ENCODE measurements at regions not wholly inside any gene's neighbourhood (a gene's known extent, or its start where the extent isn't known, plus 50 kb on each side); places are given as distances from the start of the nearest gene placed in this dataset.

DNA sequence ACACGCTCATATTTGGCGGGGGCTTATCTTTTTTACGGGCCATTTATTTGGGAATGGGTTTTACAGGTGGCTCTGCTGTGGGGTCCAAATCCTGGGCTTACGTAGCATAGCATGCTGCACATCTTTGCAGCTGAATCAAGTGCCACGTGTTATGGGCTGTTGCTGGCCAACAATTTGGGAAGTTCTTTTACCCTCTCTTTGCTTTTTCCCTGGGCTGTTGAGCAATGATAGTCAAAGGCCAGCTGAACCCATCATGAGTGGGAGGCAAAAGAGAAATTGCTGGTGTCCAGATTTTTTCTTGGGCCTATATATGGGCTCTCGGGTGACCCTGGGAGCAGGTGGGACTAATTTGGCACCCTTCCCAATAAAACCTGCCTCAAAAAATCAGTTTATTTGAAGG, 209.3 kb upstream of the SATB1 start:
- no peak for DNase-seq (ENCODE audit: low read depth in 2 of 2)

DNA sequence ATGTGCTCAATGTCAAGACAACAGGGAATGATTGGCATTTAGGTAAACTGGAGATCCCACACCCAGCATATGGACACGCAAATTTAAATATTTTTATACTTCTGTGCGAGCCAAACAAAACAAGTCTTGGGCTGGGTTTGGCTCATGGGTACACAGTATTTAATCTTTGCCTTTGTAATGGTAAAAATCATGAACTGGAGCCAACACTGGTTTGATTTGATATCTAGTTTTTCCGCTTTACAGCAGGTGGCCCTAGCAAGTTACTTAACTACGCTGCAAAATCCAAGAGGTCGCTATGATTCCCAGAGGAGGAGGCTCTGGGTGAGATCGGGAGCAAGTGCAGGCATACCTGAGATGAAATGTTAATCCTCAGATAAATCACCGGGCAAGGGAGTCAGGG, 207.9 kb upstream of the SATB1 start:
- no peak for DNase-seq (ENCODE audit: low read depth in 2 of 2)

DNA sequence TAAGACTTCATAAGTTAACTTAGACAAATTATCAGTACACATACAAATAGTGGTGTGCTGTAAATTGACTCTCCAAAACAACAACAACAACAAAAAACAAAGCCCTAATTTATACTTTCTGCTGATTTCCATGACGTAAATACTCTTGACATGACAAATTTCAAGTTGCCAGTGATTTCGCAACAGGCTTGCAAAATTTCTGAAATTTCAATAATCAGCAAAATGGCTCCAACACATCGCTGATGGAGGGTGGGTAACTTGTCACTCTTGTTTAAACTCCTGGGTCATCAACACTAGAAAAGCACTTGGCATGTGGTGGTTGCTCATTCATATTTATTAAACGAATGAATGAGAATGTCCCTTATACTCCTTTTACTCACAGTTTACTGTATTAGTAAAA, 205.2 kb upstream of the SATB1 start:
- no peak for DNase-seq (ENCODE audit: low read depth in 2 of 2)

DNA sequence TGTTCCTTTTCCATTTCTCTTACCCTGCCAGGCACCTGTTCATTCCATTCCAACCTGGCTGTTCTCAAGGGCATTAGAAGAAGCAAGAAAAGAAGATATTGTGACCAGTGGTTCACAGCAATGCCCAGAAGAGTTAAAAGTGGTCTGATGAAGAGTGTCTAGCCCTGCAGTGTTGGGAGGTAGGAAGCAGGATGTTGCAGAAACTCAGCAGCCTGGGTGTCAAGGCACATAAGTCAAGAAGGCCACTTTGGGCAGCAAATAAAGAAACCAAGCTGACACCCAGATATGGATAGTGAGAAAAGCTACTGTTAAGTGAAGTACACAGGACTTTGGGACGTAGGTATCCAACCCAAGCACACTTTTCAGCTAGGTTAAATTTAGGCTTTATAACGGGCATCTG, 199.9 kb upstream of the SATB1 start:
- DNase-seq (ENCODE audit: low read depth in 2 of 2): no peak

DNA sequence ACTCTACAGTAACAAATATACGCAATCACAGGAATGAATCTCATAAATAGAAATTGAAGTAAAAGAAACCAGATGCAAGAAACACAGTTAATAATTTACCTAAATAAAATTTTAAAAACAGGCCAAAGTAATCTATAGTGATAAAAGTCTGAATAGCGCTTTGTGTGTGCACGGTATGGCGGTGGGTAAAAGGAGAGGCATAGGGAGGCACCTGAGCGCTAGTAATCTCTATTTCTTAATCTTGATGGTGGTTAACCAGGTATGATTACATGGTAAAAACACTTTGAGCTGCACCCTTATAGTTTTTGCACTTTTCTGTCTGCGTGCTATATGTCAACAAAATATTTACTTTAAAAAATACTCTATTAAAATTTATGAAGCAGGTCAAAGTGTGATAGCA, 198.1 kb upstream of the SATB1 start:
- no peak for DNase-seq (ENCODE audit: low read depth in 2 of 2)

DNA sequence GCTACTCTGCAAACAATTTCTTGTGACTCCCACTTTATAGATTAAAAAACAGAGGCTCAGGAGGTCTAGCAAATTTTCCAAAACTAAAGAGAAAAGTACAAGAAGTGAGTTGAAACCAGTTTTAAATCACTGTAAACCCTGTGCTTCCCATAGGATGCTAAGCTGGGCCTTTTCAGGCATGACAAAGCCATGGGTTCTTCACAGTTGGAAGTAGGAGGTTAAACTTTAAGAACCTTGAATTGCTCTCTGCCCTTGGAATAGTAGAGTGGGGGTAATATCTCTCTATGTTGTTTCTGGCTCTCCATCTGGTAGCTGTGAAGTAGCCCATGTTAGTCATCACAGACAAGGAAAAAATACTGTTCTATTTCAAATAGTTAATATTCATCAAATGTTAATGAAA, 193.6 kb upstream of the SATB1 start:
- DNase-seq (ENCODE audit: low read depth in 2 of 2): no peak

DNA sequence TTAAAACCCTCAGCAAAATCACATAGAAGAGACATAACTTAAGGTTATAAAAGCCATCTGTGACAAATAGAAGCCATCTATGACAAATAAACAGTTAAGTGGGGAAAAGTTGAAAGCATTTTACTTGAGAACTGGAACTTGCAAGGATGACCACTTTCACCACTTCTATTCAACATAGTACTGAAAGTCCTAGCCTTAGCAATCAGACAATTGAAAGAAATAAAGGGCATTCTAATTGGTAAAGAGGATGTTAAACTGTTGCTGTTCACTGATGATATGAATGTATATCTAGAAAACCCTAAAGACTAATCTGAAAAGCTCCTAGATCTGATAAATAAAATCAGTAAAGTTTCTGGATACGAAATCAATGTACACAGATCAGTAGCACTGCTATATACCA, 186.9 kb upstream of the SATB1 start:
- DNase-seq (ENCODE audit: low read depth in 2 of 2): no peak

DNA sequence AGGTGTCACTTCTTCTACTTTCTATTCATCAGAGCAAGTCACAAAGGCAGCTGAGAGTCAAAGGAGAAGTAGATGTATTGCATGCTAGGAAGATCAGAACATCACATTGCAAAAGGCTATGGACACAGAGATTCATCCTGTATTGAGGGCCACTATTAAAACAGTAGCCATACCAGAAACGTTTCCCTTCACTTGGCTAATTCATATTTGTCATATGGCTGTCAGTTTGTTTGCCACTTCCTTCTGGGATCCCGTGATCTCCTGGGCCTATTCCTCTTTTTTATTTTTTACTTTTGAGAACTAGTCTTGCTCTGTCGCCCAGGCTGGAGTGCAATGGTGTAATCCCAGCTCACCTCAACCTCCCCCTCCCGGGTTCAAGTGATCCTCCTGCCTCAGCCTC, 184.0 kb upstream of the SATB1 start:
- DNase-seq (ENCODE audit: low read depth in 2 of 2): no peak

DNA sequence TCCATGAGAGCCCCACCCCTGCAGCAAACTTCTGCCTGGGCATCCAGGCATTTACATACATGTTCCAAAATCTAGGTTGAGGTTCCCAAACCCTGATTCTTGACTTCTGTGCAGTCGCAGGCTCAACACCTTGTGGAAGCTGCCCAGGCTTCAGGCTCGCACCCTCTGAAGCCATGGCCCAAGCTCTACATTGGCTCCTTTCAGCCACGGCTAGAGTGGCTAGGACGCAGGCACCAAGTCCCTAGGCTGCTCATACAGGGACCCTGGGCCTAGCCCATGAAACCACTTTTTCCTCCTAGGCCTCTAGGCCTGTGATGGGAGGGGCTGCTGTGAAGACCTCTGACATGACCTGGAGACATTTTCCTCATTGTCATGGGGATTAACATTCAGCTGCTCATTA, 172.8 kb upstream of the SATB1 start:
- no peak for DNase-seq (ENCODE audit: low read depth in 2 of 2)

DNA sequence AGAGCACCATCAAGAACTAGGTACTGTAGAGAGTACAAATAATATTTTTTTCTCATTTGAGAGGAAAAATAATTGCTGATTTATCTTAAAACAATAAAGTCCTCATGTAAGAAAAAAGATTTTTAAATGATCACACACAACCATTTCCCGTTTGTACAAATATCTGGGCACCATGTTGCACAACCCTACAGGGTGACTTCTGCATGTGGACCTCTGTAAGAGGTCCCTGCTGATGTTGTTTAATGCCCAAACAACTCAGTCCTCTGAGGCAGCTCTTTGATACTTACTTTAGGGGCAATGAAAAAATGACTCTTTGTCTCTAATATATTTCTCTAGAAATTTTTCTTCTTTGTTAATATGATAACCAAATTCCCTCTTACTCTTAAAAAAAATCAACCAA, 168.1 kb upstream of the SATB1 start:
- DNase-seq (ENCODE audit: low read depth in 2 of 2): no peak

DNA sequence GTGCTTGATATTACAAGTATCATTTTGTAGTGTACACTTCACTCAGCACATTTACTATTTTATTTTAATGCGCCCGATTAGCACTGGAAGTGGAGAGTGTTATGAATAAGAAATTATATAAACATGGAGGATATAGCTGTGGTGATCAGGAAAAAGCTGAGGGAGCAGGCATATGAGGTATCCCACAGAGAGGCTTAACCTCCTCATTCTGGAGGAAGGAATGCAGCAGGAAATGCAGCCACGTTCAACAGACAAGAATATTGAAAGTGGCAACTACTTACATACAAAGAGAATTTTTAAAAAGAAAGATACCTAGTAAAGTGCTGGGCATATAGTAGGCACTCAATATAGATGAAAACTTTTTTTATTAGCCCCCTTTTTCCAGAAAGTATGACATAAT, 166.0 kb upstream of the SATB1 start:
- DNase-seq (ENCODE audit: low read depth in 2 of 2): no peak

DNA sequence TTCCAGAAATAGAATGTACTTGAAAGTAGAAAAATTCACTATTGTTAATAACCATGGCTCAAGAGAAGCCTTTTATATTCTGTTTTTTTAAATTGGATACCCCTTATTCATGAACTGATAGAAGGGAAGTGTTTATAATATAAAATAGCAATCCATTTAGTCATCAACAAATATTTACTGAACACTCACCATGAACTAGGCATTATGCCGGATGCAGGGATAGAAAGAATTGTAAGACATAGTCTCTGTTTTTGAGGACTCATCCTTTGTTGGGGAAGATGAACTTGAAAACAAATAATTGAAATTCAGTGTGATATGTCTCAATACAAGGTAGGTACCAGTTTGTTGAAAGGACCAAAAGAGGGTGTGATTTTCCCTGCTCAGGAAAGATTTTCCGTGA, 160.9 kb upstream of the SATB1 start:
- DNase-seq (ENCODE audit: low read depth in 2 of 2): no peak

DNA sequence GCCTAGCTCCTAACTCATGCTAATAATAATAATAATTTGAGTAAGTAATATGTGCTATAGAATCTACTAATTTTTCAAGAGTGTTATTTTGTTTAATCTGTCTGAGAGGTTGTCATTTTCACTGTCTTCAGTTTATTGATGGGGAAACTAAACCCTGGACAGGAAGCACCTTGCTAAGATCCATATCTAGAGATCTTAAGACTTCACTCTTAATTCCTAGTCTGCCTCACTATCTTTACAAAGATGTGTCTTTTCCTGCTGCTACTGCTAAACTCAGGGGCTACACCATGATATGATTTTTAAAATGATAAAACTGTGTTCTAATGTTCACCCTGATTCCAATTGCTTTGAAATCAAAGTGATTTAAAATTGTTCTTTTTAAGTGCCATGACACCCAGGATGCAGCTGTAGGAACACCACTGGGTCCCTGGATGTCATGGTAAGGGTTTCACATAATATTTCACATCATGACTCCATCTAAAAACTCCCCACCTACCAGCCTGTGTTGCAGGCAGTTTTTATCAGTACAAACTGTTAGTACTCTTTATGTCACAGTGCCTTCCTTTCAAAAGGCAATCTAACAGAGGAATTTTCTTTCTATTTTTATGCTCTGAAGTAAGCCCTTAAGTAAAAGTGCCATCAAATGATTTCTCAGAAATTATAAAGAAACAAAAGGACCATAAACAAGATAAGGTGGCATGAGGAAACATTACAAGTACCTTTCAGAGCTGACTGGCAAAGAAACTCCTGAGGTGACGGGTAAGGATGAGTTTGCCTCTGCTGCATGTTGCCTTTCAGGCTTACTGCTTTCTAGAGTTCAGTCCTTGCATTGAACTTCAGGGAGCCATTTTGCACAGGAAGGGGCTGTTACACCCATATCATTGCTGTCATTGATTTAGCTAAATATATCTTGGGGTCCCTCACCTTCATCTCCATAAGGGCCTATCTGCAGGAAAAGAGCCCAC, 160.1 kb upstream of the SATB1 start:
- DNase-seq (ENCODE audit: low read depth in 2 of 2): no peak

DNA sequence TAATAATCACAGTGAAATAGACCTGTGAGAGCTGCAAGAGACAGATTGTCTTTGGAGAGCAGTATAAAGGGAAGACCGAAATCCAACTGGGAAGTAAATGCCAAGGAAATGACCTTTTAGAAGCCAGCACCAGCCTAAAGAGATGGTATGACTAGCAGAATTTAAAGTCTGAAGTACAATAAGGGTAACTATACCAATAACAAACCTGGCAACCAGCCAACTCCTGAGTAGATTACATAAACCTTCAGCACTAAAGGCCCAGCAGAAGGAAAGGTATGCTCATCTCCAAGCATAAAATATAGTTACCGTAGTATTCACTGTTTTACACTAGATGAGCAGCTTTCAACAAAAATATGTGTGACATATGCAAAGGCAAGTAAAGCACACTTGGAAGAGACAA, 155.1 kb upstream of the SATB1 start:
- no peak for DNase-seq (ENCODE audit: low read depth in 2 of 2)

DNA sequence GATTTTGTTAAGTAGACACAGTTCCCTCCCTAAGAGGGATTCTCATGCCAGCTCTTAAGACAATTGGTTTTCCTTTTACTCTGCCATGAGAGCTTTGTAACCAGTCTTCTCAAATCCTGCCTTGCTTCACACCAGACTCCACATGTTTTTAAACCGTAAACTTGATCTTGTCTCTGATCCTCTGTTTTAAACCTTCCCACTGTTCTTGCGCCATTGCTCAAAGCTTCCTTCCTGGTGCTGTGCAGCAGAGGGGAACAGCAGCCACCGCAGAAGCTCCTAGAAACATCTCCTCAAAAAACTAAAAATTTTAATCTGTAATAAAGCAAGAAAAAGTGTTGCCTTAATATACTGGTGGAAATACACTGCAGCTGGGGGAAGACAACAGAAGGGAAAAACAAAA, 154.5 kb upstream of the SATB1 start:
- no peak for DNase-seq (ENCODE audit: low read depth in 2 of 2)

DNA sequence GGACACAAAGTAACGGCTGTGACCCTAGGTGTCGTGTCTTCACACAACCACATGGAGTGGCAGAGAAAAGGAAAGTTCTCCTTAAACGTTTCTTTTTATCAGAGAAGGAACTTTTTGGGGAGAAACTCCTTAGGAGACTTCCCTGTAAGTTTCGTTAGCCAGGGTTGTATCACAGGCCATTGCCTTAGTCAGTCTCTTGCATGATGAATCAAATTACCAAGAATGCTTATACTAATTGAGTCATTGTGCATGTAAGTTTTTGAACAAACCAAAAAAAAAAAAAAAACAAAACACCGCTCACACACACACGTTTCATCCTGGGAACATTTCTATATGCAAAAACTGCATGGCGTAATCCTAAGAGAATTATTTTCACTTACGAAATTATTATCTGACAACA, 150.4 kb upstream of the SATB1 start:
- DNase-seq (ENCODE audit: low read depth in 2 of 2): no peak

DNA sequence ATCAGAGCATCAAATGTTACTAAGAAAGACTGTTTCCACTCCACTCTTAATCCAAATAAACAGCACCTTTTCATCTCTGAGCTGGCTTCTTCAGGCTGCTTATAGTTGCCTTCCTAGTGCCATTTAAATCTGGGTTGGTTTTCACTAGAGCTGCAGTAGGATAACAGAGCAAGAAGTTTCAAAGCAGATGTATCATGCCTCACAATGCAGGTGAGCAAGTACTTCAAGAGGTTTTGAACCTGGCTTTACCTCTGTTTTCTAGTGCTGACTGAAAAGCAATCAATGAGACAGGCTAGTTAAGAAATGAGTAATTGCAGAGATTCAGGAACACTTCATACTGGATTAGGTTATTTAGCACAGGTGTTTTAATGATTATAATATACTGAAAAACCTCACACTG, 147.7 kb upstream of the SATB1 start:
- no peak for DNase-seq (ENCODE audit: low read depth in 2 of 2)

DNA sequence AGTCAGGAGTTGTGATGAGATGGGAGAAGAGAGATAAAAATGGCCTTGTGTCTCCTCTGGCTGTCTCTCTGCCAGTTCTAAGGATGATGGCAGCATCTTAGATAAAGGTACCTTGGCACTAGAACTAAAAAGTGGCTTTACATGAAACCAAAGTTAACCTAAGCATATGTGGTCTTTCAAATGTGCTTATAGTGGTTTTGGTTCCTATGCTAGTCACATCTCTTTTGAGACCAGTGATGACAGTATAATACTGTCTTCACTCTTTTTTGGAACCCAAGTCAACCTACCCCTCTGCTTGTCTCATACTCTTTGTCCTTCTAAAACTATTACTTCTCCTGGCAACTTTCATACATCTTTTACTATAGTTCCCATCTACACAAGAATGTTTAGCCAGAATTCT, 142.2 kb upstream of the SATB1 start:
- no peak for DNase-seq (ENCODE audit: low read depth in 2 of 2)

DNA sequence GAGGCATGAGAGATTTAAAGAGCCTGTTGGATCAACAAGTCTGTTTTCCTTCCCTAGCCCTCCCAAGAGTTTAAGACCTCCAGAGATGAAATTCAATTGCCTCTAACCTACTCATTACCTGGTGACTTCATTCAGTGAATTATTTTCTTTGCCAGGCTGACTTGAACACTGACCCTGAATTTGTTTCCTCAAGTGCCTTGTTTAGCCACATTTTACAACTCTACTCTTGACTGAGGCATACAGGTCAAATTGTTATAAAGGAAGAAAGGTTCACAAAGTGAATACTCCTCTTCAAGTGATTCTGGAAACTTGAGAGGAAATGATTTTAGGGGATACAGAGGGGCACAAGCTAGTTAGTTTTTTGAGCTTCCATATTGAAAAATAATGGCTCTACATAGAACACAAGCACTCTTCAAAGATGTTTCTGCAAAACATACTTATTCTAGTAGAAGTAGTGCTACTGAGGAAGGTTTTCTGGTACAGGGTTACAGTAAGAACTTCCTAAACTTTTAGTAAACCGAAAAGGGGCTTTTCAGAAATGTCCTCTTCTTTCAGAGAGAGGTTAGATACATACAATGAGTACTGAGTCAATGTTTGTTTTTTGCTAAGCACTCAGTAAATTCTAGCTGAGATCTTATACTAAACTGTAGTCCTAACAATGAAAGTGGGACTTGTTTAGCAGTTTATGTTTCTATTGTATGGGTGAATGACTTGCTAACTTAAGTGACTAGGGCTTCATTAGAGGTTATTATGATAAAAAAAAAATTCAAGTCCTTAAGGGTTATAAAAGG, 137.4 kb upstream of the SATB1 start:
- DNase-seq (ENCODE audit: low read depth in 2 of 2): no peak

DNA sequence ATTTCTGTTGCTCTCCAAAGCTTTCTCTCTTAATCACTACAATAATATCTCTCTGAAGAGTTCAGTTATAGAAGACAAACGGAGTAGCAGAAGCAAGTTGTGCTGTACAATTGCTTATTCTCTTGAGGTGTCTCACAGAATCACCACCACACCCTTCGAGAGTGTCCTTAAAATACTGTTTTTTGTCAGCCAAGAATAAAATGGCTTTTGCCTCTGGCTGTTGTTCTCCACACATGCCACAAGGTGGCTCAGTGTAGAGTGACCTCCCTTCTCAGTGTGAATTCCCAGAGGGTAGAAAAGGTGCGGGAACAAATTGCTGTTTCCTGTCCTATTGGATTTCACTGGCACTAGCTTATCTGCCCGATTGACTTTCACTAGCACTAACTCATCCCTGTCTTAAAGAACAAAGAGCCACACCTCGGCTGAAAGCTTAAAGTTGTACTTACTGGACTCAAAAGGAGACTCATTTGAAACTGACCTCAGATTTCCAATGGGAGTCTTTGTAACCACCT, 134.2 kb upstream of the SATB1 start:
- peak; percentile 3 to 15 for DNase-seq (ENCODE audit: low read depth in 2 of 2)

DNA sequence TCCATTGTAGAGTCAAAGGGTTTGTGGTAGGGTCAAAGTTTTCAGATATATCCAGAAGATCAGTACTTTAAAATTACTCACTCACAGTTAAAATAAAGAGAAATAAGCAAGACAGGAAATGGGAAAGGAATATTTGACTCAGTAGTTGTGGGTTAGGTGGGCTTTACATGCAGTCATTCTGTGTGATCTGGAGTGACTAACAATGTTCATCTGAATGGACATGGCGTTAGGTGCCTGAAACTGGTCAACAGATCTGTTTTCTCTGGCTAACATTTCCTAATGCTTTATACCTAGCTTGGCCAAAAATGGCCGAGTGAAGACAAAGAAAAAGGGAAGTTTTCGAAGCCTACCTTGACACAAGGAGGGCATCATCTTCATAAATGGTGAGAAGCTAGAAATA, 133.4 kb upstream of the SATB1 start:
- DNase-seq (ENCODE audit: low read depth in 2 of 2): no peak

DNA sequence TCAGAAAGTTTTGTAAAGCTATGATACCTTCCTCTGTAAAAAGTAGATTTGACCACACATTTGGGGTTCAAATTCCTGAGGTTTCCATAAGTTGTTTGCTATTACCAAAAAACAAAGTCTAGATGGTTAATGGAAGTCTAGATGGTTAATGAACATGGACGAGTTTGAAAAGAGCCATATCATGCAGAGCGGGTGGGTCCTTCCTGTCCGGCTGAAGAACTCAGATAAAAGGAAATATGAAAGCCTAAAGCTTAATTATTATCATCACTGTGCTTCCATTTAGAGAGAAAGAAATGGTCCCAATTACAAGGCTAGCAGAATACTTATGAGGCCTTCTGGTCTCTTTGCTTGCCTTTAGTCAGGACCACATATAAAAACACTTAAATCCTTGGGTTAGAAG, 132.1 kb upstream of the SATB1 start:
- DNase-seq (ENCODE audit: low read depth in 2 of 2): no peak

All from lung microvascular endothelial cell (primary cell).